ENCODE measurements at regions not wholly inside any gene's neighbourhood (a gene's known extent, or its start where the extent isn't known, plus 50 kb on each side); places are given as distances from the start of the nearest gene placed in this dataset.
A peak's percentile ranks its signal among the peaks of the same experiment; 100 is the strongest.

DNA sequence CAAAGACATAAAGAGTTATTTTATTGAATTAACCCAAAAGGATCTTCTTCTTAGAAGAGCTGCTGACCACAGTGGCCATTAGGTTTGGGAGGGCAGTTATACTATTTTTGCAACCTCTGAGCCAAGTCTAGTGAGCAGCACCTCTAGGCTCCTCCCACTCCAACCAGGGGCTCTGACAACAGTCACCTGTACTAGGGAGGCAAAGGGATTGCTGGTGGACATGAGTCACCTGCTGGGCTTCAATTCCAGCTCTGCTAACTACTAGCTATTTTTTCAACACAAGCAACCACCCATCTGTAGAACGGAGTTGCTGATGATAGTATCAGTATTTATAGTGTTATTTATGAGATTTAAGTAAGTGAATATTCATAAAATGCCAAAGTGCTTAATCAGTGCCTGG, 166.0 kb downstream of the KLHL28 start:
- no peaks in the 10 kb centered on the region for H3K79me1 ChIP-seq (ENCODE audit: low read depth in 1 of 2, low read length in 2 of 2)
- no peak overlapping the region for H3K18ac ChIP-seq (ENCODE audit: low read depth, low read length)
- no peak overlapping the region for H3K4ac ChIP-seq (ENCODE audit: low read depth, low read length)
- H2BK5ac ChIP-seq (ENCODE audit: low read depth, low read length, poor library complexity, severe bottlenecking), result no peak overlapping the region
- DNase-seq, result peak; percentile 10
- H2AK5ac ChIP-seq (ENCODE audit: low read depth, low read length), result no peak overlapping the region
- TF ChIP-seq BHLHE40 (IDR thresholded peaks at IDR 0.05; ENCODE audit: low read depth, low read length) (no peak), MXI1 (IDR thresholded peaks at IDR 0.05; ENCODE audit: borderline replicate concordance, low read depth, low read length) (no peak), SMC3 (IDR thresholded peaks at IDR 0.05; ENCODE audit: low read depth, low read length) (no peak), FOS (IDR thresholded peaks at IDR 0.05; ENCODE audit: low read depth, low read length) (no peak), MAFK (IDR thresholded peaks at IDR 0.05; ENCODE audit: low read depth, low read length) (no peak)
- H3K27ac ChIP-seq (ENCODE audit: insufficient read depth, low read length), result no peak overlapping the region
- no peak overlapping the region for H4K91ac ChIP-seq (ENCODE audit: insufficient read depth, low read depth, low read length)
- H4K8ac ChIP-seq (ENCODE audit: low read depth in 2 of 2, low read length in 2 of 2), result no peak overlapping the region
- H2BK120ac ChIP-seq (ENCODE audit: low read depth, low read length), result no peak overlapping the region
- no peak overlapping the region for H3K9ac ChIP-seq (ENCODE audit: low read depth, low read length)
- no peak for ATAC-seq (ENCODE audit: low read depth)
- POLR2A ChIA-PET (ENCODE audit: unreplicated experiment), result no interaction called here
- no peaks in the 10 kb centered on the region for H3K27me3 ChIP-seq (ENCODE audit: control insufficient read depth, insufficient read depth, low read length)
- H4K5ac ChIP-seq (ENCODE audit: low read depth, low read length), result no peak overlapping the region
- no peaks in the 10 kb centered on the region for H3K9me1 ChIP-seq (ENCODE audit: insufficient read depth, low read length)
- H3K4me2 ChIP-seq (ENCODE audit: low read depth, low read length), result no peak overlapping the region
- intact Hi-C loops (cut with micrococcal nuclease) (no loop called here), in situ Hi-C loops (cut with MboI; ENCODE audit: low sequenced_read_pairs) (no loop called here), dilution Hi-C loops (cut with HindIII; ENCODE audit: low sequenced_read_pairs, unreplicated experiment) (no loop called here)
- no peak overlapping the region for H2BK20ac ChIP-seq (ENCODE audit: low read depth, low read length)
- no CpG with 5 or more reads among the region's 1 CpG for WGBS, 2 experiments (ENCODE audit: extremely low coverage in 2 of 2, insufficient read length in 1 of 2)
- no peak overlapping the region for H2AFZ ChIP-seq (replicated peaks; ENCODE audit: low read length, poor library complexity)
- no peak overlapping the region for H2BK15ac ChIP-seq (ENCODE audit: low read depth, low read length)
- H3K9me3 ChIP-seq (ENCODE audit: control insufficient read depth, insufficient read depth, low read length), result no peaks in the 10 kb centered on the region
- H2AK9ac ChIP-seq (replicated peaks; ENCODE audit: low read depth, low read length, poor library complexity), result no peak overlapping the region
- no peak overlapping the region for H3K23ac ChIP-seq (ENCODE audit: low read depth, low read length)
- no peak overlapping the region for H3K4me3 ChIP-seq (ENCODE audit: insufficient read depth, low read depth, low read length)
- H4K20me1 ChIP-seq (ENCODE audit: insufficient read depth, low read length), result no peaks in the 10 kb centered on the region
- no TSS peak for BruUV-seq (replicated peaks)
- no peak overlapping the region for H3K56ac ChIP-seq (ENCODE audit: extremely low read depth, insufficient read depth, low read length)
- H3K36me3 ChIP-seq (ENCODE audit: control insufficient read depth, insufficient read depth, low read length), result no peaks in the 10 kb centered on the region
- no peak overlapping the region for H3K14ac ChIP-seq (replicated peaks; ENCODE audit: low read depth, low read length)
- no peaks in the 10 kb centered on the region for H3K4me1 ChIP-seq (ENCODE audit: control insufficient read depth, insufficient read depth, low read length)
- CTCF ChIA-PET, result no interaction called here

Data from IMR-90 (cell line).